Fibroblast of skin of left biceps (primary cell): ENCODE measurements at regions not wholly inside any gene's neighbourhood (a gene's known extent, or its start where the extent isn't known, plus 50 kb on each side); places are given as distances from the start of the nearest gene placed in this dataset.

ENCODE experiments used
- DNase-seq, 2 experiments: peaks; one replicate each; pipeline ENCODE4 v3.0.0-alpha.2; 2013; ENCODE audit warnings: low read depth in 2 of 2

GRCh38 chr11:119491753-119492510, 69.0 kb upstream of the THY1 start:
- DNase-seq: no peak

- no peak for DNase-seq
These were observed 67.5 kb upstream of the THY1 start for GRCh38 chr11:119490253-119491006.

GRCh38 chr11:119489087-119489486, 66.1 kb upstream of the THY1 start:
- no peak for DNase-seq

GRCh38 chr11:119488256-119488995, 65.5 kb upstream of the THY1 start:
- DNase-seq: no peak

- no peak for DNase-seq
These were observed 63.8 kb upstream of the THY1 start for GRCh38 chr11:119486691-119487259.

GRCh38 chr11:119486016-119486415, 63.0 kb upstream of the THY1 start:
- DNase-seq: no peak

GRCh38 chr11:119484741-119485605, 62.0 kb upstream of the THY1 start:
- DNase-seq: no peak

GRCh38 chr11:119483881-119484371, 61.0 kb upstream of the THY1 start:
- no peak for DNase-seq

GRCh38 chr11:119483341-119483880, 60.4 kb upstream of the THY1 start:
- no peak for DNase-seq

GRCh38 chr11:119482521-119483011, 59.6 kb upstream of the THY1 start:
- no peak for DNase-seq

- DNase-seq: no peak
These were observed 58.9 kb upstream of the THY1 start for GRCh38 chr11:119481667-119482400.

- peak; percentile 96 to 97 for DNase-seq
These were observed 58.2 kb upstream of the THY1 start for GRCh38 chr11:119481021-119481666.

- no peak for DNase-seq
These were observed 57.5 kb upstream of the THY1 start for GRCh38 chr11:119480380-119481020.

- DNase-seq: peak in 1 of 2 experiments; percentile 24
These were observed 56.8 kb upstream of the THY1 start for GRCh38 chr11:119479685-119480275.

GRCh38 chr11:119478711-119479285, 55.8 kb upstream of the THY1 start:
- no peak for DNase-seq

GRCh38 chr11:119476666-119477331, 53.8 kb upstream of the THY1 start:
- no peak for DNase-seq

GRCh38 chr11:119476038-119476437, 53.1 kb upstream of the THY1 start:
- DNase-seq: no peak
